Ishikawa (cell line): ENCODE measurements at regions not wholly inside any gene's neighbourhood (a gene's known extent, or its start where the extent isn't known, plus 50 kb on each side); places are given as distances from the start of the nearest gene placed in this dataset.

ENCODE experiments used
- CEBPB ChIP-seq: IDR thresholded peaks from 2 replicates; pipeline ENCODE4 v1.6.1; 2012
- CREB1 ChIP-seq: IDR thresholded peaks from 2 replicates; pipeline ENCODE4 v1.6.1; 2012; ENCODE audit warnings: low read depth
- EGR1 ChIP-seq: IDR thresholded peaks from 2 replicates; pipeline ENCODE4 v1.6.1; 2012
- EP300 ChIP-seq: IDR thresholded peaks from 2 replicates; pipeline ENCODE4 v1.6.1; 2012; ENCODE audit warnings: borderline replicate concordance
- FOXM1 ChIP-seq: IDR thresholded peaks from 2 replicates; pipeline ENCODE4 v1.6.1; 2012; ENCODE audit warnings: low read depth, borderline replicate concordance
- NFIC ChIP-seq: IDR thresholded peaks from 2 replicates; pipeline ENCODE4 v1.6.1; 2012
- RAD21 ChIP-seq: IDR thresholded peaks from 2 replicates; pipeline ENCODE4 v1.6.1; 2012; ENCODE audit warnings: low read depth
- TAF1 ChIP-seq: IDR thresholded peaks from 2 replicates; pipeline ENCODE4 v1.6.1; 2012; ENCODE audit warnings: low read depth, mild to moderate bottlenecking
- TCF12 ChIP-seq: IDR thresholded peaks from 2 replicates; pipeline ENCODE4 v1.6.1; 2012; ENCODE audit warnings: low read depth
- TEAD4 ChIP-seq: IDR thresholded peaks from 2 replicates; pipeline ENCODE4 v1.6.1; 2012
- YY1 ChIP-seq: IDR thresholded peaks from 2 replicates; pipeline ENCODE4 v1.6.1; 2012; ENCODE audit warnings: low read depth
- ZBTB7A ChIP-seq: IDR thresholded peaks from 2 replicates; pipeline ENCODE4 v1.6.1; 2012; ENCODE audit warnings: low read depth
- TF ChIP-seq, protein P1 (sequence below): IDR thresholded peaks from 2 replicates; pipeline ENCODE4 v1.6.1; 2012
- TF ChIP-seq, protein P2 (sequence below): IDR thresholded peaks from 2 replicates; pipeline ENCODE4 v1.6.1; 2012; ENCODE audit warnings: low read depth, mild to moderate bottlenecking
- TF ChIP-seq, protein P3 (sequence below): IDR thresholded peaks from 2 replicates; pipeline ENCODE4 v1.6.1; 2012

DNA sequence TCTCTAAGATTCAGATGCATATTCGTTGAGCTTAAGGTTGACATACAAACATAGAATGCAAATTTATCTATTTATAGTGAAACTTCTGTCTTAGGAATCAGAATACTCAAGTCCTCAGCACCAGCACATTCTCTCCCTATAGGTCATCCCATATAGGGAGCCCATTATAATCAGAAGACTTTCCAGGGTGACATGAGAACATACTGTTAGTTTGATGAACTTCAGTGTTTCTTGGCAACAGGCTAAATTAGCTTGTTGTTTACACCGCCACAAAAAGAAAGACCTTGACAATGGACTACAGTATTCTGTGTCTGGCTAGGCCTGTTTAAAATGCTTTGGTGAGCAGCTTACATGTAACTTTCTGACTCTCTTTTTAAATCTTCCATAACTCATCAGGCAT, 104.2 kb downstream of the TAF11L14 start:
- TF ChIP-seq EGR1, result no peak
- TF ChIP-seq YY1, result no peak
- TF ChIP-seq RAD21, result no peak
- no peak for TF ChIP-seq TAF1
- no peak for TF ChIP-seq CEBPB
- TF ChIP-seq, protein P1, sequence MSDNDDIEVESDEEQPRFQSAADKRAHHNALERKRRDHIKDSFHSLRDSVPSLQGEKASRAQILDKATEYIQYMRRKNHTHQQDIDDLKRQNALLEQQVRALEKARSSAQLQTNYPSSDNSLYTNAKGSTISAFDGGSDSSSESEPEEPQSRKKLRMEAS, result no peak
- no peak for TF ChIP-seq NFIC
- TF ChIP-seq FOXM1, result no peak
- no peak for TF ChIP-seq TCF12

DNA sequence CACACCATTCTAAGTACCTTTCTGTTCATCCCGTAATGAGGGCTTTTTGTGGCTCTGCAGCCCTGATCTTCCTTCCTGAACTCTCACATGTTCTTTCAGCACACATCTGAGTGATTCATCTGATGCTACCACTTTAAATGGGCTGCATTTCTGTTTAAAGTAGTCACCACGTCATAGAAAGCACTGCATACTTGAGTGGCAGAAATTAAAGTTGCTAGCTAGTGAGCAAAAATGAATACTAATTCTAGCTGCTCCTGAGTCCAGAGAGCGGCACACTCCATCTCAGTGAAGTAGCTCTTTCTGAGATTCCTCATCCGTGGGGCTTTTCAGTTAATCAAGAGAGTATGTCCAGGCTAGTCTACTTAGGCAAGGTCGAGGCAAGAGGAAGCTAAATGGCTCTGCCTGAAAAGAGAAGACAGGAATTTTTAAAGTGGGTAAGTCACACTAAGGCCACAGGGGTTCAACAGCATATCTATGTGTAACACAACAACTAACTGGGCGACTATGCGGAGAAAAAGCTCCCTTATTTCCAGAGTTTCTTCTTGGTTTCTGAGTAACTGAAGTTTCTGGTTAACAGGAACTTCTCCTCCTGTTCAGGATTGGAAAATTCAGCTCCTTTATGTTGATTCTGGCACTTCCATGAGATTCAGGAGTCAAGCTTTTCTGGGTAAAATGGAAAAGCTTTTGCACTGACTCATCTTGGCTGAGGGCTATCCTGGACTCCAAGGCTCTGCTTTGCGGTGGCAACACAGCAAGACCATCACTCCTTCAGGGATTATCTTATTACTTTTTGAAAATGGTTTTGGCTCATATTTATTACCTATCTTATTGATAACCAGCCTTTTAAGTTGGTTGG, 109.5 kb downstream of the TAF11L14 start:
- TF ChIP-seq CEBPB (no peak), CREB1 (no peak), EGR1 (no peak), TEAD4 (no peak), TAF1 (no peak), FOXM1 (no peak), TCF12 (no peak), ZBTB7A (no peak), NFIC (no peak), EP300 (no peak), RAD21 (no peak), YY1 (no peak)
- TF ChIP-seq, protein P1, result no peak
- TF ChIP-seq, protein P2, sequence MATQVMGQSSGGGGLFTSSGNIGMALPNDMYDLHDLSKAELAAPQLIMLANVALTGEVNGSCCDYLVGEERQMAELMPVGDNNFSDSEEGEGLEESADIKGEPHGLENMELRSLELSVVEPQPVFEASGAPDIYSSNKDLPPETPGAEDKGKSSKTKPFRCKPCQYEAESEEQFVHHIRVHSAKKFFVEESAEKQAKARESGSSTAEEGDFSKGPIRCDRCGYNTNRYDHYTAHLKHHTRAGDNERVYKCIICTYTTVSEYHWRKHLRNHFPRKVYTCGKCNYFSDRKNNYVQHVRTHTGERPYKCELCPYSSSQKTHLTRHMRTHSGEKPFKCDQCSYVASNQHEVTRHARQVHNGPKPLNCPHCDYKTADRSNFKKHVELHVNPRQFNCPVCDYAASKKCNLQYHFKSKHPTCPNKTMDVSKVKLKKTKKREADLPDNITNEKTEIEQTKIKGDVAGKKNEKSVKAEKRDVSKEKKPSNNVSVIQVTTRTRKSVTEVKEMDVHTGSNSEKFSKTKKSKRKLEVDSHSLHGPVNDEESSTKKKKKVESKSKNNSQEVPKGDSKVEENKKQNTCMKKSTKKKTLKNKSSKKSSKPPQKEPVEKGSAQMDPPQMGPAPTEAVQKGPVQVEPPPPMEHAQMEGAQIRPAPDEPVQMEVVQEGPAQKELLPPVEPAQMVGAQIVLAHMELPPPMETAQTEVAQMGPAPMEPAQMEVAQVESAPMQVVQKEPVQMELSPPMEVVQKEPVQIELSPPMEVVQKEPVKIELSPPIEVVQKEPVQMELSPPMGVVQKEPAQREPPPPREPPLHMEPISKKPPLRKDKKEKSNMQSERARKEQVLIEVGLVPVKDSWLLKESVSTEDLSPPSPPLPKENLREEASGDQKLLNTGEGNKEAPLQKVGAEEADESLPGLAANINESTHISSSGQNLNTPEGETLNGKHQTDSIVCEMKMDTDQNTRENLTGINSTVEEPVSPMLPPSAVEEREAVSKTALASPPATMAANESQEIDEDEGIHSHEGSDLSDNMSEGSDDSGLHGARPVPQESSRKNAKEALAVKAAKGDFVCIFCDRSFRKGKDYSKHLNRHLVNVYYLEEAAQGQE, result no peak
- TF ChIP-seq, protein P3, sequence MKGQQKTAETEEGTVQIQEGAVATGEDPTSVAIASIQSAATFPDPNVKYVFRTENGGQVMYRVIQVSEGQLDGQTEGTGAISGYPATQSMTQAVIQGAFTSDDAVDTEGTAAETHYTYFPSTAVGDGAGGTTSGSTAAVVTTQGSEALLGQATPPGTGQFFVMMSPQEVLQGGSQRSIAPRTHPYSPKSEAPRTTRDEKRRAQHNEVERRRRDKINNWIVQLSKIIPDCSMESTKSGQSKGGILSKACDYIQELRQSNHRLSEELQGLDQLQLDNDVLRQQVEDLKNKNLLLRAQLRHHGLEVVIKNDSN, result no peak

DNA sequence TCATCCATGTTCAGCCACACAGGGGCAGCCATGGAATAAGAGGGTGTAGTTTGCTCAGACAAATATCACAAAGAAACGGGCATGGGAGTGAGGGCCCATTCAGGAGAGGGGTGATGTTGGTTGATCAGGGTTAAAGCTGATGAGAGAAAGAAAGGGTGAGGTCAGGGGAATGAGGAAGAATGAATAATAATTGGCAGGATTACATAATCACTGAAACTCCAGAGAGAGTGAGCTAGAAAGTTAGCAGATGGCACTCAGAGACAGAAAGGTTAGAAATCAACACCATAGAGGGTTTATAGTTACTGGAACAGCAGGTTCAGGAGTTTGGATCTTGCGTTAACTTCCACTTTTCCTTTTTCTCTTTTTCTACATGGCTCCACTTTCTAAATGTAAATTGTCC, 113.9 kb downstream of the TAF11L14 start:
- no peak for TF ChIP-seq ZBTB7A
- no peak for TF ChIP-seq EGR1

DNA sequence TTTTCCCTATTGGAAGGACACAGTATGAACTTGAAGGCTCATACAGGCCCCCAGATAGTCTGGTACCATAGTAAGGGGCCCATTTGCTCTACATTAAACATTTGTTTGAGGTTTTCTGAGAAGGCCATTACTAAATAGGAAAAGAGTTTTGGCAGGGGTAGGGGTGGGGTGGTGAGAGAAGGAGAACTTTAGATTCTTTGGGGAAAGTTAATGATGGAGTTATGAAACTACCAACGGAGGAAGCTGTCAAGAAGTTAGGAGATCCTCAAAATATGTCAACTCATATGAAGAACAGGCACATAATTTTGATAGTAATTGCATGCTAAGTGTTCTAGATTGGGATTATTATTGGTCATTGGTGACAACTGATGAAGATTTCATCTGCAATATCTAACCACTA, 114.7 kb downstream of the TAF11L14 start:
- TF ChIP-seq, protein P2, result no peak
- no peak for TF ChIP-seq ZBTB7A
- no peak for TF ChIP-seq TEAD4
- TF ChIP-seq TAF1, result no peak
- no peak for TF ChIP-seq TCF12
- TF ChIP-seq CEBPB, result no peak
- no peak for TF ChIP-seq CREB1
- TF ChIP-seq, protein P3, result no peak
- TF ChIP-seq, protein P1, result no peak

DNA sequence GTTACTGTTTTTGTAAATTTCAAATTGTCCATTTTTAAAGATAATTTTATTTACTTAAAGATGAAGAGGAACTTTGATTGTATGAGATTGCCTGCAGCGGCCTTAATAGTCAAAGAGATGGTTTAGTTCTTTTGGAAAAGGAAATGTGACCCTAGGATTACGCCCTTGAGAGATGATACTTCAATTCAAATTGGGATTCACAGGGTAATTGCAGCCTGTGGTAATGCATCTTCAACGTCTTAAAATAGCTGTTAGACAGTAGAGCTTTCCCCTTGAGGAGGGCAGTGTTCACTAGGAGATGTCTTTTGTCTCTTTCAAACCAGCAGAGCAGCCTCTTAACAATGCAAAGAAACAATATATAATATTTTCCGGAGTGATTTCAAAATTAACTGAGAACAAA, 127.1 kb downstream of the TAF11L14 start:
- TF ChIP-seq, protein P3, result no peak
- no peak for TF ChIP-seq TAF1
- TF ChIP-seq TCF12, result no peak
- TF ChIP-seq YY1, result no peak
- TF ChIP-seq, protein P2, result no peak
- no peak for TF ChIP-seq EGR1
